HG03159 (cell line): ENCODE measurements at regions not wholly inside any gene's neighbourhood (a gene's known extent, or its start where the extent isn't known, plus 50 kb on each side); places are given as distances from the start of the nearest gene placed in this dataset.
"Not testable (repeated sequence)": the region's sequence is repeated elsewhere in the genome, so short reads cannot be mapped to it uniquely, and the experiment has no call there.

Experiments used
- ATAC-seq: cut with Tn5 transposase; IDR thresholded peaks from one replicate; pipeline ENCODE4 v1.9.1; 2021; ENCODE audit warnings: mild to moderate bottlenecking, moderate library complexity; ENCODE audit not compliant: unreplicated experiment

DNA sequence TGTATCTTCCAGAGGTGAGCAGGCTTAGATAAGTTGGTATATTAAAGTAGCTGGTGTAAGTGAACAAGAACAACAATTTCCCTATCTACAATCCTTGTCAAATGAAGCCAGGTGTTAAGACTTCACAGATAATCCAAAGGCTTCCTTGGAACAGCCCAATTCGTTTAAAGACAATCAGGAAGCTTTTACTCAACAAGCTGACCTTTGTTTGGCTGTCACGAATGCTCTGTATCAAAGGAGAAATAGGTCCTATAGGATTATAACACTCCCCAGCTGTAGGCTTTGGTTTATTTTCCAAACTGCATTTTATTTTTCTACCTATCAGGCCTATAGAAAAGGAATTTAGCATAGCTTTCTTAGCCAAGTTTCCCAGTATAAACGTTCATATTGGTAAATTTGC is 766.5 kb upstream of the GOT2 start:
- no peak for ATAC-seq

DNA sequence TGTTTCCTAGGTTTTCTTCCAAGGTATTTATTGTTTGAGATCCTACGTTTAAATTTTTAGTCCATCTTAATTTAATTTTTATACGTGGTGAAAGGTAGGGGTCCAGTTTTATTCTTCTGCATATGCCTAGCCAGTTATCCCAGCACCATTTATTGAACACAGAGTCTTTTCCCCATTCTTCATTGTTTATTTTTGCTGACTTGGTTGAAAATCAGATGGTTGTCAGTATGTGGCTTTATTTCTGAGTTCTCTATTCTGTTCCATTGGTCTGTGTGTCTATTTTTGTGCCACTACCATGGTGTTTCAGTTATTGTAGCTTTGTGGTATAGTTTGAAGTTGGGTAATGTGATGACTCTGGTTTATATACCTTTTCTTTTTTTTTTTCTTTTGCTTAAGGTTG is 753.0 kb upstream of the GOT2 start:
- no peak for ATAC-seq

DNA sequence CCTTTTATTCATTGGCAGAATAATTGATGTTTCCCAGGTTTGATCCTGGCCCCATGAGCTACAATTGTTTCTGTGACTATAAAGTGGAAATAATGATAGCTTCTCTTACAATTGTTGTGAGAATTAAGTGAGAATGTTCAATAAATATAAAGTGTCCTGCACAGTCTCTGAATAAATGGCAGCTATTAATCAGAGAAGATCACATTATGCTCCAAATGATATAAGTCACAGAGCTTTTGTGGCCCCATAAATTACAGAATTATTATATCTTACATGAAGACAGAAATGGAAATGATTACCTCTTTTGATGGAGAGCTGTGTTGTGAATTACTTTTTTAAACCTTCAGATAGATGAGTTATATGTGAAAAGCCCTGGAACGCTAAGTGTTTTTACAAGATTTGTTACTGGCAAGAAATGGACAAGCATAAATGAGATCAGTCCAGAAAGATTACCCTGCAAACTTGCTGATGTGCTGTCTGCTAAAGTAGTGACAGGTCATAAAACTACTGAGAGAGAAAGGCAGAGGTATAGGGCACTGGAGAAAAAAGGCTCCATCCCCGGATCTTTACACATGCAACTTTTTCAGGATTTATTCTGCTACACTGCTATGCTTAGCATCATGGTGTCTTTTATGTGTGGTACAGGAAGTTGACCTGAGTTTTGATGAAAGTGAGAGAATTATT is 750.9 kb upstream of the GOT2 start:
- no peak for ATAC-seq

DNA sequence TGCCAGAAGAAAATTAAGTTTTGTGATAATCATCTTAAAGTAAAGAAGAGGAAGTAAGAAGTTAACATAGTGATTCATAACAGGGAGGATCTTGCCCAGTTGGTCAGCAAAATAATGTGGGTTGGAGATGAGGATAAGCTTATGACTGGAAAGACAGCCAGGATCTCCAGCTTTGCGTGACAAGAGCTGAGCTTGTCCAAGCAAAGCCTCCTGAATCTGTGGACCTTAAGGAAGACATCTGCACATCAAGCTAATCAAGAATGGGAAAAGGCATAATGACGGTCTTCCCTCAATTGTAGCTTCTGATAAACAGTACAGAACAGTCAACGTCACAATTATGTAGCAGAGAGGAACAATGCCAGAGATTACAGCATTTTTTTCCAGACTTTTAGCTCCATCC is 744.7 kb upstream of the GOT2 start:
- no peak for ATAC-seq

DNA sequence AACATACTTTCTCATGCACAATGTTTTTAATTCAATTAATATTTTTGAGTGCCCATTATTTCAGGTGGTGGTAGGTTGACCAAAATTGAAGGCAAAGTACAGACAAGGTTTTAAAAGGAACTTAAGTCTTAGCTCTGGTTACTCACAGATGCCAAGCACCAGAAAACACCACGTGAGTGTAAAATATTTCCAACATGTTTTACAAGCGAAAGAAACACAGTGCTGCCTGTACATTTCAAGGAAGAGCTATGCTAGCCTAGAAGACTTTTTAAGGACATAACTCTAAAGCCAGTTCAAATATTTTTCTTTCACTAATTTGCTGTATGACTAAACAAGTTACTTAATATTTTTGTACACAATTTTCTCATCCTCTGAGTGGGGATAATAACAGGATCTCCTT is 736.4 kb upstream of the GOT2 start:
- no peak for ATAC-seq

DNA sequence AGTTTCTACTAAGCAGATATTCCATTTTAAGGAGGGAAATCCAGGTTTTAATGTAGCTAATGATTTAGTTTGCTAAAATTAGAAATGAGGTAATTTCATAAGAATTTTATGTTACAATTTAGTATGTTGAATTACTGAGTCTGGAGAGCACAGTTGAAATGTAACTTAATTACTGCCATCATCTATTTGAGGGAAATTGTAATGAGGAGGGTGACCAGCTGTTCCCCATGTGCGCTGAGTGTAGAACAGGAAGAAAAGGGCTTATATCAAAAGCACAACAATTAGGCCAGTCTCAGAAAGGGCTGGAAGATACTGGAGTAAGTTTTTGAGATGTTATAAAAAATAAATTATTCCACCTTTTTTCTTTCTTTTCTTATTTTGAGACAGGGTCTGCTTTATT is 735.1 kb upstream of the GOT2 start:
- ATAC-seq: no peak

DNA sequence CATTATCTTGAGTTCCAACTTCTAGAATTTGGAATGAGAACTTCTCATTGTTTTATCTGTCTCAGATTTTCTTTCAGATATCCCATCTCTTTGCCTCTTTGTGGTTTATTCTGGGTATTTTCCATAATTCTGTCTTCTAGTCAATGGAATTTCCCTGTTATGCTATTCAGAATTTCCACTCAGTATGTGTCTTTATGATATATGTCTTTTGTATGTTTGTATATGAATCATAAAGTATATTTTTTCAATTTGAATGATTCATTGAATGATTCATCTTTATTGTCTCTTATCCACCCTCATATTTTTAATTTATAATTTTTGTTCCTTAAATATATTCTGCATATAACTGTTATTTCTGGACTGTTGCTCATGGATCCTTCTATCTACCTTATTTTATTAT is 729.7 kb upstream of the GOT2 start:
- ATAC-seq: no peak

DNA sequence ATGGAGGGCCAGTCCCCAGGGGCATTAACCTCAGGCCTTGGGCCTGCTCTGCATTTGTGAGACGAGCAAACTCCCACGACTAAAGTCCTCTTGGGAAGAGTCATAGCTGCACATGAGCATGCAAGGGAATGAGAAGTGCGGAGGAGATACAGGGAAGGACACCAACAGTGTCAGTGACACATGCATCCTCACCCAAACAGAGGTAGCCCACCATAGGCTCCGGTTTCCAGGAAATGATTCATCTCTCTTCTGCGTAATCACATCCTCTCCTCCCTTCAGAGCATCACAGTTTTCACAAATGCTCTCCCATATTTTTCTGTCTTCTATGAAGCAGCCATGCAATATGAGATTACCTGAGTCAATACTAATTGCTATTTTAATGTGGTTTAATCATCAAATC is 725.7 kb upstream of the GOT2 start:
- no peak for ATAC-seq

DNA sequence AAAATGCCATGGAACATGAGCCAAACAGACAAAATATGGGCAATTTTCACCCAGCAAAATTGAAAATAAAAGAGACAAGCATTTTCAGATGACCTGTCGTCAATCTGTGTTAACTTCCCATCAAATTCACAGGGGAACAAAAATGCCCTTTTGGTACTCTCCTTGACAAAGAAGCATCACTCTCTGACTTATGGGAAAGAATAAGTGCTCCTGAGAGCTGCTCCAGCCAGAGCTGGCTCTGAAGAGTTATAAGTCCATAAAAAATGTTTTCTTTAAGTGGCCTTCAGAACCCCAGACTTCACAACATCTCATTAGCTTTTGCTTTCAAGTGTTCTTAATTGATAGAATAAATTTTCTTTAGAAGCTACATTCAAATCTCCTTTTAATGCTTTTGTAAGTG is 721.4 kb upstream of the GOT2 start:
- ATAC-seq: no peak

DNA sequence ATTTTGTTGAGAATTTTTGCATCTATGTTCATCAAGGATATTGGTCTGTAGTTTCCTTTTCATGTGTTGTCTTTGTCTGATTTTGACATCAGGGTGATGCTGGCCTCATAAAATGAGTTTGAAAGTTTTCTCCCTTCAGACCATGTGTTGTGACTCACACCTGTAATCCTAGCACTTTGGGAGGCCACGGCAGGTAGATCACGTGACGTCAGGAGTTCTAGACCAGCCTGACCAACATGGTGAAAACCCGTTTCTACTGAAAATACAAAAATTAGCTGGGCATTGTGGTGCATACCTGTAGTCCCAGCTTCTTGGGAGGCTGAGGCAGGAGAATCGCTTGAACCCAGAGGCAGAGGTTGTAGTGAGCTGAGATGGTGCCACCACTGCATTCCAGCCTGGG is 716.4 kb upstream of the GOT2 start:
- not testable (repeated sequence) for ATAC-seq

DNA sequence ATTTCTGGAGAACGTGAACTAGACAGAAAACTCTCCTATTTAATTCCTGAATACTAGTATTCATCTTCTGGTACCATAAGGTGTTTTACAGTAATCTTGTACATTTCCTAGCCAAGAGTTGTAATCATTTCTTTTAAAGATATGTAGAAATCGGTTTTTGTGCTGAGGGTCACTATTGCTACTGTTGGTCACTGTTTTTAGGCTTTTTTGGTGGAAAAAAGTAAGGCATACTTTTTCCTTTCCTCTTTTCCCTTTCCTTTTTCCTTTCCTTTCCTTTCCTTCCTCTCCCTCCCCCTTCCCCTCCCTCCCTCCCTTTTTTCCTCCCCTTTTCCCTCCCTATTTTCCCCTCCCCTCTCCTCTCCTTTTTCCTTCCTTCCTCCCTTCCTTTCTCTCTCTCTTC is 706.4 kb upstream of the GOT2 start:
- ATAC-seq: no peak

DNA sequence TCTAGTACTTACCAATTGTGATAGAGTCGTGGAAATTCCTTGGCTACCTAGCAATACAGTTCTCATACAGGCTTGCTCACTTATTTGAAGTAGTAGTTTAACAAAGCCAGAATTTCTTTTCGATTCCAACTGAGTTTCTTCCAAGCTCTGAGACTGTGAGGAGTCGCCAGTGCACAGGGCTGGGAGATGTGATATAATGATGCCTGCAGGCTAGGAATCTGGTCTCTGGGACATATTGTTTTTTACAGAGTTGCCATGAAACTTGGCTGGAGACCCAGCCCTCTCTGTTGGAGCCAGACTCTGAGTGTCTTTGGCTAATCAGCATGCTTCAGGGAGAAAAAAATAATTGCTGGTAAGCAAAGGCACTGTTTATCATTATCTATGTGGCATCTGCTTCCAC is 698.8 kb upstream of the GOT2 start:
- no peak for ATAC-seq

DNA sequence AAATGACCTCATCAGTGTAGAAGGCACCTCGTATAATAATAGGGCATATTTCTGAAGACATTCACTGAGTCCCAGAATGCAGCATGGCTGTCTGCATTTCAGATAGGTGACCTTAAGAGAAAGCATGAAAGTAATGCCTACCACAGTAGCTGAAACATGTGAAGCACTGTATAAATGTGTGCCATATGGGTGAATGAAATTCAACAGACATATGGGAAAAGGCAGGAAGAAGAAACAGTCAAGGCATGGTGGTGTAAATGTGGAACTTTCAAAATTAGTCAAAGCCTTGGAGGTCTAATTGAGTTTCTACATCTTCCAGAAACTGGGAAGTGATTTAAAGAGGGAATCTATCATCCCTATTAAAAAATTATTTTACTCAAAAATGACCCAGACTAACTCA is 698.2 kb upstream of the GOT2 start:
- ATAC-seq: no peak

DNA sequence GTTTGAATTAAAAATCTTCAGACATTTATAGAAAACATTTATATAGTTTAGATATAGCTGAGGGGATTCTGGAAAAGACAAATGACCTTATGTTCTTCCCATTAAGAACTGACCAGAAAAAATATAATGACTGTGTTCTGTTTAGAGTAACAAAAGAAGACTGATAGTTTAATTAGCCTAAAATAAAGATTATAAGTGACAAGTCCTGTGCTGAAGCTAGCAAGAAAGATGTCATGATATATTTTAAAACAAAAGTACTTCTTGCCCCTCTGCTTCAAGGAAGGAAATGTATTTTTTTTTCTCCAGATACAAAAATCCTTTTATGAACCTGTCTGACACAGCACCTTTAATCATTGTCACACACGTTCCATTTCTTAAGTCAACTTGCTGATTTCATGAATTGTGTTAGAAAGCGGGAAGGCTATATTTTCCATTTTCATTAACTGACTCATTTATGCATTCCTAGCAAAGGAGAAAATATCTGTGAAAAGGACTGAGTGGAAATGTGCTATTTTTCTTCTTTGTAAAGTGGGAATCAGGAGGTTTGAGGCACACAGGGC is 690.7 kb upstream of the GOT2 start:
- ATAC-seq: no peak

DNA sequence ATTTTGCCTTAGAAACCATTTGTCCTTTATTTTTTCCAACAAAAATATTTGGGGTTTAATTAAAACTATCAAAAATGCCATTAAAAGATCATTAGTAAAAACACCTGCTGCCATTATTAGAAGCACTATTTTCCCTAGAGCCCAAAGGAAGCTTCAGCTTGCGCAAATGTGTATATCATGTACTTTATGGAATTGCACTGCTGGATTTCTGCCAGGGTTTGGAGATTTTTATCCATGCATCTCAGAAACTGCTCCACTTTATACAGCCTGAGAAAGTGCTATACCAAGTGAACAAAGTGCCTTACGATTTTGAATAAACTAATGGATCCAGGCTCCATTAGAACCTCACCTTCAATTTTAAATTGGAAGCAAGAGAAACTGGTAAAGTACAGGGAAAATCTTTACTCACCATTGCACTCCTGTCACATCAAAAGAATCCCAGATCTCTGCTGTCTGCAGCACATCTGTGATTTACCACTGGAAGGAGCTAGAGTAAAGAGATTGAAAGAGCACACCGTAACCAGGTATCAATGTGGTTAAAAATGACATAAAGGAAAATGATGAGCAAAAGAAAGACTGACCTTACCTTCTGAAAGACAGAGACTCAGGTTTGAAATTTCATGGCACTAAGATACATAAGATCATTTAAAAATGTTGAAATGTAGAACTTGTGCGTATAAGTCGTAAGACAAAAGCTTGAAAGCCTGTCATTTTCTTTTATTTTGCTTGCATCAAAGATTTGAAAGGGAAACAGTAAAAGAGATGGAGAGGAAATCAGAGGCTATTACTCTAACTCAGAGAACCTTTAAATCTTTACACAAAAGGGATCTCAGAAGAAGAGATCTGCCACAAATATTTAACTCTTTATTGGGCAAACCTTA is 678.1 kb upstream of the GOT2 start:
- no peak for ATAC-seq

DNA sequence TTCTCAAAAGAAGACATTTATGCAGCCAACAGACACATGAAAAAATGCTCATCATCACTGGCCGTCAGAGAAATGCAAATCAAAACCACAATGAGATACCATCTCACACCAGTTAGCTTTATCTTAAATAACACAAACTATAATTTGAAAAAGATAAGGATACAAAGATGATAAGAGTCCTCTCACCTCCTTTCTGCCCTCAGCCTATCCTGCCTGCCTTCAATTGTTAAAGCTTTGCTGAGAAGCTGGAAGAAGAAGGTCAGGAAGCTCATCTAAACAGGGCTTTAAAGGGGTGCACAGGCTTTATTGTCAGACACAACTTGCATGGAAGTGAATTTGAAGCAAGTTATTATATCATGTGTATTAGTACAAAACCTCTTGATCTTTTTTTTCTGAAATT is 676.3 kb upstream of the GOT2 start:
- no peak for ATAC-seq

DNA sequence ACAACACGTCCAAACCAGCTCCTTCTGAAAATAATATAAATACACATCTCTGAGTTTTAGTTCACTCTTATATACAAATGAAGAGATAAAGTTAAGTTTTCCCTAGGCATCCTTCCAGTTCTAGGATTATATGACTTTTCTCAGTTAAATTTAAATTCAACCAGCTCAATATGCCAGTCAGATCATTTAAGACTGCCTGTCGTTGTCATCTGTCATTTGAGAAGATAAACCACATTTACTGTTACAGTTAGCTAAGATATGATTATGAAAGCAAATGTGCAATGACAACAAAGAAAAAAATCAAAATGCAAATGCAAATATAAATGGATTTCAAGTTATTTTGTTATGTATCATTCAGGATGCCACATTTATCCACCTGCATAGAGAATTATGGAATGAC is 671.7 kb upstream of the GOT2 start:
- no peak for ATAC-seq

DNA sequence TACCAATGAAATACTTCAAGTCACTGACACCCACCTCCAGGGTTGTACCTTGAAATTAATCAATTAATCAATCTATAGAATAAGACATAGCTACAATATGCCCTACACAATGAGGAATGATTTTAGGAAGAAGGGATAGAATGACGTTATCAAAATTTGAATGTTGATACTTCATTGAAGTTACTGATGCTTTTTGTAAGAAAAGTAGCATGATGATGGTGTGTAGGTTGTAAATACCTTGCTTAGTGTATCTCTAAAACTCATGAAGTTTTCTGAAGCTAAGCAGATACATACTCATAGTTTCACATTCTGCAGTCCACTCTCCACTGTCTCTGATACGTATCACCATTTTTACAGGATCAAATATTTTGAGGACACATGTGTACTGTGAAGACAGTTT is 670.4 kb upstream of the GOT2 start:
- no peak for ATAC-seq

DNA sequence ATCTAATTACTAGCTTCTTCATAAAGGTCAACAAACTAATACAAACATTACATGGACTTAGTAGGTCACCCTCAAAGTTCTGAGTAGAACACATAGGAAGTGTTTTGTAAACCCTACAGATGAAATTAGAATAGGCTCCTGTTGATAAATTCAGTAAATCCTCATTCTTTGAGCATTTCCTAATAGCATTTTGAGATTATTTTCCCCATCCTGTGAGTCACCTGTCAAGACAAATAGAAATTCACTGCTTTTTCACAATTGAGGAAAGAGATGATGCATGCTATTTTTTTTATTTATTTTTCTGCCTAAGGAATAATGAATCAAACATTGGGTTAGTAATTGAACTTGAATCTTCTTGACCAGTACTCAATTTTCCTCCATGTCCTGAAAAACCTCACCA is 666.7 kb upstream of the GOT2 start:
- no peak for ATAC-seq

DNA sequence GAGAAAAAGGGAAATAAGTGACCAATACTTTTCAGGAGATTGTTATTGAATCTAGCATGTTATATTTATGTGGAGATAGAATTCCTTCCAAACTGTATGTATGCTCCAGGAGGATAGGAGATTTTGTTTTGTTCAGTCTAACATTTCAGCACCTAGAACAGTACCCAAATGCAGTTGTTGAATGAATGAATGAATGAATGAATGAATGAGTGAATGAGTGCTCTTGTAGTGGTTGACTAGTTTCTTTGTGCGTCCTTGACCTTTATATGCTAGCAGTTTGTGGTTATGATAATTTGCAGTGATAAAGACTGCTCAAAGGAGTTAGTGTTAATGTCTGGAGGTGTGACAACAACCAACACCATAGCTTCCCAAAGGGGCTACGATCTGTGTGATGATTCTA is 663.5 kb upstream of the GOT2 start:
- no peak for ATAC-seq

DNA sequence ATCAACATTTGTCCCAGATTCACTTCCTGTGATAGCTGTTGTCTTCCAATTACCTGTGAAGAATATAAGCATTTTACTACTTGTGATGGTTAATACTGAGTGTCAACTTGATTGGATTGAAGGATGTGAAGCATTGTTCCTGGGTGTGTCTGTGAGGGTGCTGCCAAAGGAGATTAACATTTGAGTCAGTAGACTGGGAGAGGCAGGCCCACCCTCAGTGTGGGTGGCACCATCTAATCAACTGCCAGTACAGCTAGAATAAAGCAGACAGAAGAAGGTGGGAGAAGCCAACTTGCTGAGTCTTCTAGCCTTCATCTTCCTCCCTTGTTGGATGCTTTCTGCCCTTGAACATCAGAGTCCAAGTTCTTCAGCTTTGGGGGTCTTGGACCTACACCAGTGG is 660.4 kb upstream of the GOT2 start:
- ATAC-seq: no peak

DNA sequence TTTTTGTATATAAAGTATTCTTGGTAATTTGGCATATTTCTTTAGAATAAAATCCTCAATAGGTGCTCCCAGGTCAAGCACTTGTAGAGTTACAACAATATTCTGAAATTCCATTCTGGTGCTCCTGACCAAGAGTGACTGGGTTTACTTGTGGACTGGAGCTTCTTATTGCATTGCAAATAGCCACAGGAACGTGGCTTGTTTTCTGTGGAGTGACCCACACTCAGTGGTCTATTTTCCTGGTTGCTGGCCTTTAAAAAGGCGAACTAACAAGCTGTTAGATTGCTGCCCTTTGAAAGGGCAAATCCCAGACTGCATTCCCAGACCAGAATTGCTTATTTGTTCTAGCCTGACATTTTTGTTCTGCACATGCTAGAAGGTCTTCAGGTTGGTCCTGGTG is 658.8 kb upstream of the GOT2 start:
- no peak for ATAC-seq
